GM13977 (cell line): ENCODE measurements at regions not wholly inside any gene's neighbourhood (a gene's known extent, or its start where the extent isn't known, plus 50 kb on each side); places are given as distances from the start of the nearest gene placed in this dataset.
"Not testable (repeated sequence)": the region's sequence is repeated elsewhere in the genome, so short reads cannot be mapped to it uniquely, and the experiment has no call there.

Experiments used
- DNase-seq: peaks from one replicate; pipeline ENCODE4 v3.0.0; 2012; ENCODE audit warnings: low spot score
- CTCF ChIP-seq: IDR thresholded peaks from 2 replicates; pipeline ENCODE4 v1.5.1; 2012; ENCODE audit warnings: mild to moderate bottlenecking, control low read depth; ENCODE audit not compliant: insufficient read depth; ENCODE audit errors: extremely low read depth, missing control alignments
- in situ Hi-C: fragments of 300-500 bp; cut with MboI; formaldehyde crosslinking; loops from one replicate; pipeline ENCODE4 v1.12.0; 2022; ENCODE audit warnings: low sequenced_read_pairs, low pct_unique_long_range_greater_than_20kb, mixed read lengths, inconsistent platforms; ENCODE audit not compliant: unreplicated experiment

- in situ Hi-C loops, result no loop called here
- TF ChIP-seq CTCF, result no peak
- DNase-seq, result no peak
Observed at GRCh38 chr16:6694636-6695035, 638.0 kb upstream of the RBFOX1 start.

- in situ Hi-C loops, DNase-seq: not testable (repeated sequence)
Observed at GRCh38 chr16:6693418-6693817, 639.2 kb upstream of the RBFOX1 start.

GRCh38 chr16:6692874-6693273 is 639.8 kb upstream of the RBFOX1 start:
- in situ Hi-C loops, result no loop called here
- TF ChIP-seq CTCF, result no peak
- no peak for DNase-seq

- DNase-seq, result no peak
- in situ Hi-C loops, result no loop called here
- no peak for TF ChIP-seq CTCF
Observed at GRCh38 chr16:6690741-6691140, 641.9 kb upstream of the RBFOX1 start.

GRCh38 chr16:6689643-6690042 is 643.0 kb upstream of the RBFOX1 start:
- in situ Hi-C loops, result no loop called here
- DNase-seq, result no peak
- TF ChIP-seq CTCF, result no peak

- no peak for TF ChIP-seq CTCF
- in situ Hi-C loops, result no loop called here
- DNase-seq, result no peak
Observed at GRCh38 chr16:6687593-6687992, 645.1 kb upstream of the RBFOX1 start.

- TF ChIP-seq CTCF, result peak; percentile 53
- in situ Hi-C loops, result no loop called here
- DNase-seq, result no peak
Observed at GRCh38 chr16:6684076-6684673, 648.5 kb upstream of the RBFOX1 start.
